ENCODE measurements at regions not wholly inside any gene's neighbourhood (a gene's known extent, or its start where the extent isn't known, plus 50 kb on each side); places are given as distances from the start of the nearest gene placed in this dataset.
"Not testable (repeated sequence)": the region's sequence is repeated elsewhere in the genome, so short reads cannot be mapped to it uniquely, and the experiment has no call there.

- no peak overlapping the region for H3K4me3 ChIP-seq (ENCODE audit: low read depth, low read length)
- TF ChIP-seq CTCF (IDR thresholded peaks at IDR 0.05; ENCODE audit: low read depth, low read length) = no peak
These were observed 317.6 kb upstream of the PIK3R1 start for GRCh38 chr5:67897980-67898379.

DNA sequence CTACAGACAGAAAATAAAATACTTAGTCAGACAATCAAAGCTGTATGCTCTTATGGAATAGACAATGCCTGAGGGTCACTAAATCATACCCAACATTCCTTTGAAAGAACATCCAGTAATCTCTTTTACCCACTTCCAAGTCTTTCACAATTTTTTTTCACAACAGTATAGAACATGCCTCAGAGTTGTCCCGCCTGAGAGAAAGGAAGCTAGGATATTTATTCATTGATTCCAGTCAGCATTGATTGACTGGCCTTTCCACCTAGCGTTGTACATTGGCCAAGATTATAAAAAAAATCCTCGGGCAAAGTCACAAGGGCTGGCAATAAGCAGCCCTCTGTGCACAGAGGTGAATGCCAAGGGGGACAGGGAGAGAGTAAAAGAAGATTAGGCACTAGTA, 318.1 kb upstream of the PIK3R1 start:
- no peak overlapping the region for H3K4me3 ChIP-seq (ENCODE audit: low read depth, low read length)

DNA sequence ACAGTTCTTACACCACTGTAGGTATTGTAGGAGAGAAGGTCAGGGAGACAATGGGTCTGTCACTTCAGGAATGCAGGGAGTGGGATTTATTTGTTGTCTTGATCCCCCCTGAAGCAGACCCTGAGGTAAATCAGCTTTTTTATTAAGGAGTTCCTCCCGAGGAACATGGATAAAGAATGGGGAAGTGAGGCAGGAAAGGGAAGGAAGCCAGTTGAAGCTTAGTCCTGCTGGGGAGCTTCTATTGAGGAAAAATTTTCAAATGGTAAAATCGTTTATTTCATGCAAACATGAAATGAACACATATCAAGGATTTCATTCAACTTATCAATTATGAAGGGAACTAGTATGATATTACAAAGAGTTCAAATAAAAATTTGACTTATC, 318.6 kb upstream of the PIK3R1 start:
- no peak overlapping the region for H3K4me3 ChIP-seq (ENCODE audit: low read depth, low read length)
- TF ChIP-seq CTCF (IDR thresholded peaks at IDR 0.05; ENCODE audit: low read depth, low read length) = no peak

More for the DNA sequence above, 318.1 kb upstream of the PIK3R1 start:
- no peak for TF ChIP-seq CTCF (IDR thresholded peaks at IDR 0.05; ENCODE audit: low read depth, low read length)

DNA sequence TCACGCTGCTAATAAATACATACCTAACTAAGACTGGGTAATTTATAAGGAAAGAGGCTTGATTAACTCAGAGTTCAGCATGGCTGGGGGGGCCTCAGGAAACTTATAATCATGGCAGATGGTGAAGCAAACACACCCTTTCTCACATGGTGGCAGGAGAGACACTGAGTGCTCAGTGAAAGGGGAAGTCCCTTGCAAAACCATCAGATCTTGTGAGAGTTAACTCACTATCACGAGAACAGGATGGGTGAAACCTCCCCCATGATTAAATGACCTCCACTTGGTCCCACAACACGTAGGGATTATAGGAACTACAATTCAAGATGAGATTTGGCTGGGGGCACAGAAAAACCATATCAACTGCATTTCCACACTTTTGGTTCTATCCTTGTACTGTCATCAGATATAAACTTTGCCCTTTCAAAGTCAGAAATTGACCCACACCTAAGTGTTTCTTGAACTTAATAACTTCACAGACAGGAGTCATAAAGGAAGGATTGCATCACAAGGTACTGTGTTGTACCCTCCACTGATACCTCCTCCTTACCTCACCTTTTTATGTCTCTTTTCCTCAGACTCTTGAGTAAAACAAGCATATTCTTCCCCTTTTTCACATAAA, 319.1 kb upstream of the PIK3R1 start:
- H3K4me3 ChIP-seq (ENCODE audit: low read depth, low read length) = no peak overlapping the region
- no peak for TF ChIP-seq CTCF (IDR thresholded peaks at IDR 0.05; ENCODE audit: low read depth, low read length)

- H3K4me3 ChIP-seq (ENCODE audit: low read depth, low read length) = not testable (repeated sequence)
These were observed 325.7 kb upstream of the PIK3R1 start for GRCh38 chr5:67889870-67890269.

DNA sequence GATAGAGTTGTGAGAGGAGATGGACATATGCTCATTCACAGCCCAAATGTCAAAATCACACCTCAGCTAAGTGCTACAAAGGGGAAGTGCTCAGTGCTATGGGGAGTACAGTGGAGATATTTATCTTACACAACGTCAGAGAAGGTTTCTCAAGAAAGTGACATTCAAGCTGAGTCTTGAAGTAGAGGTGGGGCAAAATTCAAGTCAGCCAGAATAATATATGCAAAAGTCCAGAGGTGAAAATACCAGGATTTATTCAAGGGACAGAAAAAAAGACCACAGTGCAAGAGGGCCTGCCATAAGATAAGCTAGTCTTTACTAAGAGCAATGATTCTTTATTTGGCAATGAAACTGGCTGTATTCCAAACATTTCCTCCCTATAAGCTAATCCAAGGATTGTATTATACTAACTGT, 327.8 kb upstream of the PIK3R1 start:
- H3K4me3 ChIP-seq (ENCODE audit: low read depth, low read length) = no peak overlapping the region
- no peak for TF ChIP-seq CTCF (IDR thresholded peaks at IDR 0.05; ENCODE audit: low read depth, low read length)

GRCh38 chr5:67886761-67887160, 328.8 kb upstream of the PIK3R1 start:
- H3K4me3 ChIP-seq (ENCODE audit: low read depth, low read length) = no peak overlapping the region
- TF ChIP-seq CTCF (IDR thresholded peaks at IDR 0.05; ENCODE audit: low read depth, low read length) = no peak

DNA sequence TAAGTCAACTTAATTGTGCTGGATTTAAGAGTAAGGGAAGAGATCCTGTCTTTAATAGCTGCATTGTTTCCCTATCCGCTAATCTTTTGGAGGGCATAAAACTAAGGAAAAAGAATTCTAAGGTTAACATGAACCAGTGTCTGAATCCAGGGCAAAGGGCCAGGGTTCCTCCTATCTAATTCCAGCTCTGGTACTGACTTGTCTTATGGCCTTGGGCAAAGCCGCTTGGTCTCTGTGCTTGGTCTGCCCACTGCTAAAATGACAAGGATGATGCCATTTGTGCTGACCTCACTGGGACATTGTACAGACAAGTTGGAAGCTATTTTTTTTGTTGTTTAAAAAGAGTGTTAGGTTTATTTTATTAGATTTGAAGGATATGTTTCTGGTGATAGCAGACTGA, 334.7 kb upstream of the PIK3R1 start:
- no peak for TF ChIP-seq CTCF (IDR thresholded peaks at IDR 0.05; ENCODE audit: low read depth, low read length)
- H3K4me3 ChIP-seq (ENCODE audit: low read depth, low read length) = no peak overlapping the region
